IMR-90 (cell line): ENCODE measurements at regions not wholly inside any gene's neighbourhood (a gene's known extent, or its start where the extent isn't known, plus 50 kb on each side); places are given as distances from the start of the nearest gene placed in this dataset.

Experiments used
- ATAC-seq: fragments of 200-7000 bp; cut with Tn5 transposase; 2 replicates; pipeline ENCODE4 v1.9.1; 2020; ENCODE audit warnings: low read depth, mild to moderate bottlenecking, moderate library complexity
- BruUV-seq: library from RNA; stranded (reverse); fragments of 400-500 nt; replicated peaks from 2 replicates; lab custom pipeline; 2021; lab: Mats Ljungman, UMichigan
- CTCF ChIA-PET: fragments of 300-600 bp; formaldehyde crosslinking; extraction: SDS; loops from one replicate; lab custom pipeline; 2021; ENCODE audit warnings: antibody characterized with exemption; lab: Yijun Ruan, JAX
- POLR2A ChIA-PET: fragments of 300-600 bp; sonication (Branson Sonifier 250); formaldehyde crosslinking; loops from one replicate; lab custom pipeline; 2022; ENCODE audit warnings: antibody characterized with exemption; ENCODE audit not compliant: unreplicated experiment; lab: Charles Lee
- DNase-seq: peaks from one replicate; pipeline ENCODE4 v3.0.0; 2013
- H2AFZ ChIP-seq: replicated peaks from 2 replicates; pipeline ENCODE3; 2013; ENCODE audit warnings: low read length, mild to moderate bottlenecking; ENCODE audit not compliant: poor library complexity
- H2AK5ac ChIP-seq: 2 replicates; pipeline ENCODE4 v1.6.1; 2013; ENCODE audit warnings: low read depth, low read length, inconsistent platforms
- H2AK9ac ChIP-seq: replicated peaks from 2 replicates; pipeline ENCODE3; 2013; ENCODE audit warnings: mild to moderate bottlenecking, low read depth, low read length, moderate library complexity; ENCODE audit not compliant: poor library complexity
- H2BK120ac ChIP-seq: 2 replicates; pipeline ENCODE4 v1.6.1; 2013; ENCODE audit warnings: low read depth, low read length, inconsistent platforms
- H2BK15ac ChIP-seq: 3 replicates; pipeline ENCODE4 v1.6.1; 2013; ENCODE audit warnings: low read depth, low read length, inconsistent platforms
- H2BK20ac ChIP-seq: 2 replicates; pipeline ENCODE4 v1.6.1; 2013; ENCODE audit warnings: low read depth, mild to moderate bottlenecking, inconsistent platforms, low read length, moderate library complexity
- H2BK5ac ChIP-seq: 2 replicates; pipeline ENCODE4 v1.6.1; 2013; ENCODE audit warnings: mild to moderate bottlenecking, low read depth, low read length, inconsistent platforms; ENCODE audit not compliant: poor library complexity, severe bottlenecking
- H3K14ac ChIP-seq: replicated peaks from 2 replicates; pipeline ENCODE4 v1.6.1; 2013; ENCODE audit warnings: low read depth, low read length, inconsistent platforms
- H3K18ac ChIP-seq: 2 replicates; pipeline ENCODE4 v1.6.1; 2013; ENCODE audit warnings: low read depth, low read length, control low read depth
- H3K23ac ChIP-seq: 2 replicates; pipeline ENCODE4 v1.6.1; 2013; ENCODE audit warnings: low read depth, low read length, inconsistent platforms
- H3K27ac ChIP-seq: 2 replicates; pipeline ENCODE4 v1.5.1; 2013; ENCODE audit warnings: mild to moderate bottlenecking, control low read depth, low read length; ENCODE audit not compliant: insufficient read depth
- H3K27me3 ChIP-seq: 2 replicates; pipeline ENCODE4 v1.6.1; 2013; ENCODE audit warnings: low read length; ENCODE audit not compliant: control insufficient read depth, insufficient read depth
- H3K36me3 ChIP-seq: 2 replicates; pipeline ENCODE4 v1.6.1; 2013; ENCODE audit warnings: low read length, mixed read lengths; ENCODE audit not compliant: control insufficient read depth, insufficient read depth
- H3K4ac ChIP-seq: 2 replicates; pipeline ENCODE4 v1.6.1; 2013; ENCODE audit warnings: low read depth, low read length, inconsistent platforms
- H3K4me1 ChIP-seq: 2 replicates; pipeline ENCODE4 v1.6.1; 2013; ENCODE audit warnings: low read length, mixed read lengths; ENCODE audit not compliant: control insufficient read depth, insufficient read depth
- H3K4me2 ChIP-seq: 2 replicates; pipeline ENCODE4 v1.6.1; 2013; ENCODE audit warnings: low read depth, mild to moderate bottlenecking, control low read depth, low read length, moderate library complexity
- H3K4me3 ChIP-seq: 2 replicates; pipeline ENCODE4 v1.5.1; 2013; ENCODE audit warnings: low read depth, mild to moderate bottlenecking, control low read depth, low read length, moderate library complexity; ENCODE audit not compliant: insufficient read depth
- H3K56ac ChIP-seq: 2 replicates; pipeline ENCODE4 v1.6.1; 2013; ENCODE audit warnings: low read length, inconsistent platforms; ENCODE audit not compliant: insufficient read depth; ENCODE audit errors: extremely low read depth
- H3K79me1 ChIP-seq, 2 experiments: 2 replicates each; pipeline ENCODE4 v1.6.1; 2013; ENCODE audit warnings: low read length in 2 of 2, inconsistent platforms in 1 of 2, low read depth in 1 of 2
- H3K9ac ChIP-seq: 2 replicates; pipeline ENCODE4 v1.6.1; 2013; ENCODE audit warnings: low read depth, low read length, control low read depth
- H3K9me1 ChIP-seq: 2 replicates; pipeline ENCODE4 v1.6.1; 2013; ENCODE audit warnings: low read length, inconsistent platforms; ENCODE audit not compliant: insufficient read depth
- H3K9me3 ChIP-seq: 2 replicates; pipeline ENCODE4 v1.6.1; 2013; ENCODE audit warnings: low read length; ENCODE audit not compliant: control insufficient read depth, insufficient read depth
- H4K20me1 ChIP-seq: 2 replicates; pipeline ENCODE4 v1.6.1; 2013; ENCODE audit warnings: low read length, inconsistent platforms; ENCODE audit not compliant: insufficient read depth
- H4K5ac ChIP-seq: 2 replicates; pipeline ENCODE4 v1.6.1; 2013; ENCODE audit warnings: mild to moderate bottlenecking, low read depth, low read length, control low read depth
- H4K8ac ChIP-seq, 2 experiments: 2 replicates each; pipeline ENCODE4 v1.6.1; 2013; ENCODE audit warnings: low read depth in 2 of 2, low read length in 2 of 2, control low read depth in 1 of 2, inconsistent platforms in 1 of 2
- H4K91ac ChIP-seq: 2 replicates; pipeline ENCODE4 v1.6.1; 2013; ENCODE audit warnings: low read depth, low read length, inconsistent platforms; ENCODE audit not compliant: insufficient read depth
- ELK1 ChIP-seq: fragments of 150-350 bp; IDR thresholded peaks from 2 replicates; pipeline ENCODE4 v1.6.1; 2016; ENCODE audit warnings: low read depth, mild to moderate bottlenecking, low read length, moderate library complexity, borderline replicate concordance
- MAZ ChIP-seq: IDR thresholded peaks from 2 replicates; pipeline ENCODE4 v1.6.1; 2012; ENCODE audit warnings: low read depth, mild to moderate bottlenecking, low read length, improper control_type of control experiment, moderate library complexity, borderline replicate concordance
- MXI1 ChIP-seq: IDR thresholded peaks from 2 replicates; pipeline ENCODE4 v1.6.1; 2012; ENCODE audit warnings: low read depth, mild to moderate bottlenecking, low read length, moderate library complexity, borderline replicate concordance
- NFE2L2 ChIP-seq: fragments of 150-350 bp; IDR thresholded peaks from 2 replicates; pipeline ENCODE4 v1.6.1; 2016; ENCODE audit warnings: low read depth, mild to moderate bottlenecking, low read length
- POLR2A ChIP-seq: IDR thresholded peaks from 2 replicates; pipeline ENCODE4 v1.6.1; 2012; ENCODE audit warnings: mild to moderate bottlenecking, low read depth, low read length
- RAD21 ChIP-seq: IDR thresholded peaks from 2 replicates; pipeline ENCODE4 v1.6.1; 2012; ENCODE audit warnings: low read length, improper control_type of control experiment
- RFX5 ChIP-seq: IDR thresholded peaks from 2 replicates; pipeline ENCODE4 v1.8.0; 2012; ENCODE audit warnings: low read depth, mild to moderate bottlenecking, low read length, moderate library complexity
- SMC3 ChIP-seq: fragments of 150-350 bp; IDR thresholded peaks from 2 replicates; pipeline ENCODE4 v1.6.1; 2016; ENCODE audit warnings: low read depth, mild to moderate bottlenecking, antibody characterized with exemption, low read length, moderate library complexity
- WGBS, 2 experiments: methylation state at CpG; one replicate each; pipeline versions ENCODE4 v1.1.5 to v1.1.7; 2013; ENCODE audit warnings: missing lambda C conversion rate in 2 of 2; ENCODE audit not compliant: insufficient read length in 1 of 2; ENCODE audit errors: extremely low coverage in 2 of 2; 5-methylcytosine and 5-hydroxymethylcytosine counted together
- dilution Hi-C: fragments of 300-500 bp; cut with HindIII; formaldehyde crosslinking; loops from one replicate; pipeline ENCODE4 v1.14.3; 2018; ENCODE audit warnings: low sequenced_read_pairs; ENCODE audit not compliant: unreplicated experiment
- in situ Hi-C: fragments of 300-500 bp; cut with MboI; formaldehyde crosslinking; loops from 3 replicates; pipeline ENCODE4 v1.14.3; 2019; ENCODE audit warnings: low sequenced_read_pairs, inconsistent platforms, mixed read lengths
- intact Hi-C: fragments of 100-400 bp; cut with micrococcal nuclease; formaldehyde crosslinking; loops from 2 replicates; pipeline ENCODE4 v1.10.0; 2022
- TF ChIP-seq, protein P1 (sequence below): fragments of 150-350 bp; IDR thresholded peaks from 2 replicates; pipeline ENCODE4 v1.6.1; 2017; ENCODE audit warnings: mild to moderate bottlenecking, antibody characterized with exemption, low read length, low read depth

GRCh38 chr4:132669786-132670185, 479.3 kb upstream of the PCDH10 start:
- ATAC-seq = no peak
- in situ Hi-C loops = no loop called here

More at GRCh38 chr4:132669786-132670185, 479.3 kb upstream of the PCDH10 start:
- H3K27me3 ChIP-seq = no peaks in the 10 kb centered on the region
- no peak for DNase-seq
- no peak overlapping the region for H3K4me2 ChIP-seq
- no peak overlapping the region for H2AK9ac ChIP-seq
- no peak overlapping the region for H3K9ac ChIP-seq
- CTCF ChIA-PET = no interaction called here
- no peaks in the 10 kb centered on the region for H3K9me1 ChIP-seq
- H4K20me1 ChIP-seq = no peaks in the 10 kb centered on the region
- peaks cover 2% of the 10 kb centered on the region; the same call in 1 of the 2 replicates for H3K9me3 ChIP-seq
- H2AFZ ChIP-seq = no peak overlapping the region
- no peak overlapping the region for H2BK20ac ChIP-seq
- no peak overlapping the region for H3K23ac ChIP-seq
- H3K36me3 ChIP-seq = no peaks in the 10 kb centered on the region
- H3K27ac ChIP-seq = no peak overlapping the region
- BruUV-seq = no TSS peak
- H2BK15ac ChIP-seq = no peak overlapping the region
- no peak overlapping the region for H2AK5ac ChIP-seq
- H3K14ac ChIP-seq = no peak overlapping the region
- dilution Hi-C loops (no loop called here), intact Hi-C loops (no loop called here)
- WGBS, 2 experiments = no CpG with 5 or more reads among the region's 1 CpG
- no peaks in the 10 kb centered on the region for H3K4me1 ChIP-seq
- no peak overlapping the region for H2BK120ac ChIP-seq
- no peak overlapping the region for H3K18ac ChIP-seq
- no peak overlapping the region for H2BK5ac ChIP-seq
- no peak overlapping the region for H3K4me3 ChIP-seq
- POLR2A ChIA-PET = no interaction called here
- H3K79me1 ChIP-seq = no peaks in the 10 kb centered on the region
- TF ChIP-seq MAZ = no peak
- TF ChIP-seq ELK1 = no peak
- TF ChIP-seq RFX5 = no peak
- no peak for TF ChIP-seq NFE2L2
- TF ChIP-seq MXI1 = no peak
- no peak for TF ChIP-seq SMC3
- TF ChIP-seq, protein P1, sequence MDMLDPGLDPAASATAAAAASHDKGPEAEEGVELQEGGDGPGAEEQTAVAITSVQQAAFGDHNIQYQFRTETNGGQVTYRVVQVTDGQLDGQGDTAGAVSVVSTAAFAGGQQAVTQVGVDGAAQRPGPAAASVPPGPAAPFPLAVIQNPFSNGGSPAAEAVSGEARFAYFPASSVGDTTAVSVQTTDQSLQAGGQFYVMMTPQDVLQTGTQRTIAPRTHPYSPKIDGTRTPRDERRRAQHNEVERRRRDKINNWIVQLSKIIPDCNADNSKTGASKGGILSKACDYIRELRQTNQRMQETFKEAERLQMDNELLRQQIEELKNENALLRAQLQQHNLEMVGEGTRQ = no peak
- no peak for TF ChIP-seq RAD21
- no peak for TF ChIP-seq POLR2A
- no peak overlapping the region for H4K5ac ChIP-seq
- H3K56ac ChIP-seq = no peak overlapping the region
- no peak overlapping the region for H4K91ac ChIP-seq
- H3K4ac ChIP-seq = no peak overlapping the region
- H4K8ac ChIP-seq = no peak overlapping the region
